Pancreas (tissue), 10 donors: ENCODE measurements at regions not wholly inside any gene's neighbourhood (a gene's known extent, or its start where the extent isn't known, plus 50 kb on each side); places are given as distances from the start of the nearest gene placed in this dataset.

Experiments used
- ATAC-seq, 4 donors: fragments of 200-7000 bp; cut with Tn5 transposase; one replicate each; pipeline versions ENCODE4 v1.8.0 to v1.9.1; 2020; ENCODE audit warnings: mild to moderate bottlenecking in 4 of 4, moderate library complexity in 4 of 4
- DNase-seq, 6 donors: peaks; one replicate each; pipeline ENCODE4 v3.0.0-alpha.2; 2020
- FAIRE-seq: peaks from 2 replicates; lab custom pipeline; 2012; peaks lifted over from hg19 to GRCh38; lab: Jason Lieb, UNC
- H3K27ac ChIP-seq, 4 donors: fragments of 200-600 bp; sonication (generic); 1 replicate in 3 of 4; 2 replicates in 1 of 4; pipeline versions ENCODE4 v1.5.0 to v1.8.0; 2020
- H3K27me3 ChIP-seq, 4 donors: fragments of 200-600 bp; one replicate each; pipeline ENCODE4 v1.8.0; 2021
- H3K36me3 ChIP-seq, 3 donors: fragments of 200-600 bp; sonication (generic) in 1 of 3; one replicate each; pipeline versions ENCODE4 v1.5.0 to v1.8.0; 2020 to 2021
- H3K4me1 ChIP-seq, 3 donors: fragments of 200-600 bp; one replicate each; pipeline ENCODE4 v1.8.0; 2021
- H3K4me3 ChIP-seq, 4 donors: fragments of 200-600 bp; sonication (generic) in 2 of 4; one replicate each; pipeline versions ENCODE4 v1.5.0 to v1.8.0; 2020 to 2021
- H3K9me3 ChIP-seq, 4 donors: fragments of 200-600 bp; one replicate each; pipeline ENCODE4 v1.8.0; 2021
- WGBS, 2 donors: extraction: QIAGEN DNeasy Blood & Tissue Kit; methylation state at CpG; one replicate each; pipeline ENCODE4 v1.1.7; 2013; 5-methylcytosine and 5-hydroxymethylcytosine counted together
- intact Hi-C, 3 donors: fragments of 100-400 bp; cut with DNase I; formaldehyde crosslinking; loops; one replicate each; pipeline versions ENCODE4 v1.11.1 to v1.14.2; 2022
- TF ChIP-seq, protein P1 (sequence below), 4 donors: fragments of 200-600 bp; sonication (generic) in 3 of 4; IDR thresholded peaks; one replicate each; pipeline versions ENCODE4 v1.5.0 to v1.8.0; 2021; ENCODE audit warnings: antibody characterized with exemption in 4 of 4
- donor health status: healthy with polysubstance abuse.
- donor health status: DM: no; HTN: no; CAD: no; lungs with moderate emphysema.
- donor health status: DM: no; HTN: no; CAD: no.
- donor health status: control.
- donor health status: control.
- donor health status: Bipolar disorder and iron deficiency.
- donor health status: DM: yes; HTN: yes; CAD: no.
- donor health status: DM: no; HTN: no; CAD: no.
- donor health status: DM: no; HTN: no; CAD: no.
- donor health status: DM: yes; HTN: yes; CAD: no.

GRCh38 chr3:81154611-81155143 lies 606.8 kb downstream of the GBE1 start:
- no peak overlapping the region for H3K4me3 ChIP-seq
- no peak for DNase-seq
- no peak for FAIRE-seq
- intact Hi-C loops = no loop called here
- no peaks in the 10 kb centered on the region for H3K4me1 ChIP-seq
- no peaks in the 10 kb centered on the region for H3K36me3 ChIP-seq
- 51 to 60% methylated on average over 7 of the region's 7 CpGs for WGBS, 2 donors
- H3K27me3 ChIP-seq = no peaks in the 10 kb centered on the region
- ATAC-seq = no peak
- TF ChIP-seq, protein P1, sequence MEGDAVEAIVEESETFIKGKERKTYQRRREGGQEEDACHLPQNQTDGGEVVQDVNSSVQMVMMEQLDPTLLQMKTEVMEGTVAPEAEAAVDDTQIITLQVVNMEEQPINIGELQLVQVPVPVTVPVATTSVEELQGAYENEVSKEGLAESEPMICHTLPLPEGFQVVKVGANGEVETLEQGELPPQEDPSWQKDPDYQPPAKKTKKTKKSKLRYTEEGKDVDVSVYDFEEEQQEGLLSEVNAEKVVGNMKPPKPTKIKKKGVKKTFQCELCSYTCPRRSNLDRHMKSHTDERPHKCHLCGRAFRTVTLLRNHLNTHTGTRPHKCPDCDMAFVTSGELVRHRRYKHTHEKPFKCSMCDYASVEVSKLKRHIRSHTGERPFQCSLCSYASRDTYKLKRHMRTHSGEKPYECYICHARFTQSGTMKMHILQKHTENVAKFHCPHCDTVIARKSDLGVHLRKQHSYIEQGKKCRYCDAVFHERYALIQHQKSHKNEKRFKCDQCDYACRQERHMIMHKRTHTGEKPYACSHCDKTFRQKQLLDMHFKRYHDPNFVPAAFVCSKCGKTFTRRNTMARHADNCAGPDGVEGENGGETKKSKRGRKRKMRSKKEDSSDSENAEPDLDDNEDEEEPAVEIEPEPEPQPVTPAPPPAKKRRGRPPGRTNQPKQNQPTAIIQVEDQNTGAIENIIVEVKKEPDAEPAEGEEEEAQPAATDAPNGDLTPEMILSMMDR (IDR thresholded peaks at IDR 0.05) = no peak
- H3K9me3 ChIP-seq = no peaks in the 10 kb centered on the region
- no peak overlapping the region for H3K27ac ChIP-seq

GRCh38 chr3:81152156-81152555 lies 609.3 kb downstream of the GBE1 start:
- no peak for ATAC-seq
- intact Hi-C loops = no loop called here
- FAIRE-seq = no peak

GRCh38 chr3:81132995-81133394 lies 628.5 kb downstream of the GBE1 start:
- intact Hi-C loops = no loop called here
- 73 to 86% methylated on average over 1 of the region's 1 CpG for WGBS, 2 donors
- no peak overlapping the region for H3K4me3 ChIP-seq
- H3K27me3 ChIP-seq = no peaks in the 10 kb centered on the region
- no peaks in the 10 kb centered on the region for H3K9me3 ChIP-seq
- DNase-seq = no peak
- FAIRE-seq = no peak
- no peaks in the 10 kb centered on the region for H3K36me3 ChIP-seq
- H3K27ac ChIP-seq = no peak overlapping the region
- TF ChIP-seq, protein P1 (IDR thresholded peaks at IDR 0.05) = no peak
- no peak for ATAC-seq
- no peaks in the 10 kb centered on the region for H3K4me1 ChIP-seq

More at GRCh38 chr3:81152156-81152555, 609.3 kb downstream of the GBE1 start:
- Histone ChIP-seq H3K4me1 (no peaks in the 10 kb centered on the region), H3K4me3 (no peak overlapping the region), H3K9me3 (no peaks in the 10 kb centered on the region), H3K27ac (no peak overlapping the region), H3K27me3 (no peaks in the 10 kb centered on the region), H3K36me3 (no peaks in the 10 kb centered on the region)
- DNase-seq = no peak
- TF ChIP-seq, protein P1 (IDR thresholded peaks at IDR 0.05) = no peak
- 51 to 60% methylated on average over 2 of the region's 2 CpGs for WGBS, 2 donors

GRCh38 chr3:81105789-81106488 lies 655.5 kb downstream of the GBE1 start:
- 34 to 43% methylated on average over 5 of the region's 5 CpGs for WGBS, 2 donors
- Histone ChIP-seq H3K4me1 (no peaks in the 10 kb centered on the region), H3K4me3 (no peak overlapping the region), H3K9me3 (no peaks in the 10 kb centered on the region), H3K36me3 (no peaks in the 10 kb centered on the region), H3K27me3 (no peaks in the 10 kb centered on the region), H3K27ac (no peak overlapping the region)
- DNase-seq (no peak), ATAC-seq (peak in 3 of 4 donors; percentile 28 to 41 (median 35)), FAIRE-seq (no peak)
- intact Hi-C loops = no loop called here
- TF ChIP-seq, protein P1 (IDR thresholded peaks at IDR 0.05) = no peak

- H3K27ac ChIP-seq = no peak overlapping the region
- DNase-seq = no peak
- 60 to 66% methylated on average over 2 of the region's 2 CpGs for WGBS, 2 donors
- H3K9me3 ChIP-seq = no peaks in the 10 kb centered on the region
- TF ChIP-seq, protein P1 (IDR thresholded peaks at IDR 0.05) = no peak
- FAIRE-seq = no peak
- no peaks in the 10 kb centered on the region for H3K27me3 ChIP-seq
- intact Hi-C loops = no loop called here
- H3K36me3 ChIP-seq = no peaks in the 10 kb centered on the region
- no peak for ATAC-seq
- no peak overlapping the region for H3K4me3 ChIP-seq
- H3K4me1 ChIP-seq = no peaks in the 10 kb centered on the region
Observed at GRCh38 chr3:81105206-81105605, 656.2 kb downstream of the GBE1 start.
